ENCODE measurements at regions not wholly inside any gene's neighbourhood (a gene's known extent, or its start where the extent isn't known, plus 50 kb on each side); places are given as distances from the start of the nearest gene placed in this dataset.

DNA sequence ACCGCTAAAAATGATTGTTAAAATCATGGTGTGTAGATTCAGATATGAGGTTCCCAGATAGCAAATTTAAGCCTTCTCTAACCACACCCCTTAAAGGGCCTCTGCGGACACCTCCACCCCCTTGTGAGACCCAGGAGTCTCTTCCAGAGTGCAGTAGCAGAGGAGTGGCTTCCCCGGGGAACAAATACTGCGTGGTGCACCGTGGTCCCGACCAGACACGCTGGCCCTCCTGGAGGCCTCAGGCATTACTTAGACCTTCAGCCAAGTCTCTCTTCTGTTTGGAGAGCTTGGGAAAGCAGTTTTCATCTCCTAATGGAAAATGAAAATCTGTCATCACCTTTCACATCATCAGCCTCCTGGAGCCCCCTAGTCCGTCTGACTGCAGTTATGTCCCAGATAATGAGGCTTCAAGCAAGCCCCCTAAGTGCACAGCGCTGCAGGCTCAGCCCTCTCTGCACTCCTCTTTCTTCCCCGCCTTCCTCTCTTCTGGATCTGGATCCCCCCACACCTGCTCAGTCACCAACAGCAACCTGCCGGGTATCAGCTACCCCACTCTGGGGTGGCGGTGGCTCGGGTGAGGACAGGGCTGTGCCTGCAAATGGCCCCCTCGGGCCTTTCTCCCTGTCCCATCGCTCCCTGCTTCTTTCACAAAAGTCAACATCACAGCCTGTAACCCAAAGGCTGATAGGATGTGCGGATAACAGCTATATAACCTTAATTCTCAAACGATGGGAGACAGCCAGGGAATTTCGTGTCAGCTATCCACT lies 58.8 kb upstream of the TAGAP start:
- Mint-ChIP-seq H3K36me3 (ENCODE audit: insufficient read depth in 1 of 3, low read depth in 3 of 3) (no peaks in the 10 kb centered on the region), H3K4me1 (peaks cover 14 to 18% of the 10 kb centered on the region in 2 experiments), H3K9me3 (no peaks in the 10 kb centered on the region), H3K27me3 (ENCODE audit: low read depth) (no peaks in the 10 kb centered on the region), H3K4me3 (peak overlapping the region in 1 of 2 experiments; percentile 57; a peak in 2 of 5 replicates), H3K27ac (peak overlapping the region in 1 of 3 experiments; percentile 91; a peak in 1 of 7 replicates)
- Histone ChIP-seq H3K4ac (ENCODE audit: low read depth, low read length) (no peak overlapping the region), H2AK5ac (ENCODE audit: insufficient read length, low read length) (no peak overlapping the region), H3K27ac (ENCODE audit: insufficient read length, low read depth, low read length) (no peak overlapping the region), H3K14ac (ENCODE audit: insufficient read depth, low read length) (no peak overlapping the region), H2AFZ (ENCODE audit: low read length) (no peak overlapping the region), H4K5ac (ENCODE audit: insufficient read length, low read depth, low read length) (no peak overlapping the region), H3K56ac (ENCODE audit: insufficient read length, low read depth, low read length) (no peak overlapping the region), H2BK20ac (ENCODE audit: low read depth, low read length, poor library complexity, severe bottlenecking) (no peak overlapping the region), H4K8ac (replicated peaks; ENCODE audit: insufficient read length, low read depth, low read length) (no peak overlapping the region), H2BK15ac (ENCODE audit: low read depth, low read length) (no peak overlapping the region), H3K4me2 (ENCODE audit: insufficient read depth, insufficient read length, low read length) (no peak overlapping the region), H3K9me3 (ENCODE audit: control insufficient read depth, low read depth, low read length) (no peaks in the 10 kb centered on the region), H3K79me2 (ENCODE audit: insufficient read depth, low read length) (no peaks in the 10 kb centered on the region), H2BK120ac (ENCODE audit: low read depth, low read length, poor library complexity, severe bottlenecking) (no peak overlapping the region), H3K4me1 (ENCODE audit: insufficient read depth, low read length) (no peaks in the 10 kb centered on the region; the same call in 1 of the 2 replicates), H2BK5ac (ENCODE audit: insufficient read length, low read length) (no peak overlapping the region), H4K91ac (ENCODE audit: insufficient read length, low read depth, low read length) (no peak overlapping the region), H3K23ac (ENCODE audit: insufficient read length, low read depth, low read length) (no peak overlapping the region), H3K9ac (ENCODE audit: extremely low read depth, insufficient read length, low read length) (no peak overlapping the region), H3K79me1 (ENCODE audit: insufficient read depth, low read depth, low read length, poor library complexity, severe bottlenecking) (no peaks in the 10 kb centered on the region), H3T11ph (ENCODE audit: low read length) (no peak overlapping the region), H3K18ac (ENCODE audit: insufficient read length, low read depth, low read length) (no peak overlapping the region), H3K27me3 (ENCODE audit: insufficient read depth, low read length) (no peaks in the 10 kb centered on the region), H4K20me1 (ENCODE audit: control insufficient read depth, insufficient read depth, insufficient read length) (no peaks in the 10 kb centered on the region), H2BK12ac (ENCODE audit: insufficient read length, low read depth, low read length) (no peak overlapping the region), H3K23me2 (ENCODE audit: insufficient read length, low read depth, low read length, poor library complexity, severe bottlenecking) (no peaks in the 10 kb centered on the region)
- TF ChIP-seq, protein P1, sequence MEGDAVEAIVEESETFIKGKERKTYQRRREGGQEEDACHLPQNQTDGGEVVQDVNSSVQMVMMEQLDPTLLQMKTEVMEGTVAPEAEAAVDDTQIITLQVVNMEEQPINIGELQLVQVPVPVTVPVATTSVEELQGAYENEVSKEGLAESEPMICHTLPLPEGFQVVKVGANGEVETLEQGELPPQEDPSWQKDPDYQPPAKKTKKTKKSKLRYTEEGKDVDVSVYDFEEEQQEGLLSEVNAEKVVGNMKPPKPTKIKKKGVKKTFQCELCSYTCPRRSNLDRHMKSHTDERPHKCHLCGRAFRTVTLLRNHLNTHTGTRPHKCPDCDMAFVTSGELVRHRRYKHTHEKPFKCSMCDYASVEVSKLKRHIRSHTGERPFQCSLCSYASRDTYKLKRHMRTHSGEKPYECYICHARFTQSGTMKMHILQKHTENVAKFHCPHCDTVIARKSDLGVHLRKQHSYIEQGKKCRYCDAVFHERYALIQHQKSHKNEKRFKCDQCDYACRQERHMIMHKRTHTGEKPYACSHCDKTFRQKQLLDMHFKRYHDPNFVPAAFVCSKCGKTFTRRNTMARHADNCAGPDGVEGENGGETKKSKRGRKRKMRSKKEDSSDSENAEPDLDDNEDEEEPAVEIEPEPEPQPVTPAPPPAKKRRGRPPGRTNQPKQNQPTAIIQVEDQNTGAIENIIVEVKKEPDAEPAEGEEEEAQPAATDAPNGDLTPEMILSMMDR (conservative IDR thresholded peaks at IDR 0.05): no peak
- no peak for DNase-seq
- no CpG with 5 or more reads among the region's 18 CpGs for WGBS (ENCODE audit: extremely low coverage, insufficient read length, low lambda C conversion rate)

All from H9 (cell line).